Stimulated activated CD4-positive, alpha-beta T cell treated with anti-CD3 and anti-CD28 coated beads, Interleukin-15, amount 100 ng/mL, for 48 hours (primary cell): ENCODE measurements at regions not wholly inside any gene's neighbourhood (a gene's known extent, or its start where the extent isn't known, plus 50 kb on each side); places are given as distances from the start of the nearest gene placed in this dataset.
"Not testable (repeated sequence)": the region's sequence is repeated elsewhere in the genome, so short reads cannot be mapped to it uniquely, and the experiment has no call there.

Experiments used
- DNase-seq, 2 donors: peaks; one replicate each; pipeline ENCODE4 v3.0.0-alpha.2; 2020; ENCODE audit warnings: low read depth in 2 of 2

GRCh38 chr10:124324856-124325632, 93.7 kb downstream of the OAT start:
- no peak for DNase-seq

GRCh38 chr10:124324451-124324850, 94.3 kb downstream of the OAT start:
- no peak for DNase-seq

- no peak for DNase-seq
Measured at GRCh38 chr10:124323806-124324205, 94.9 kb downstream of the OAT start.

GRCh38 chr10:124323111-124323725, 95.5 kb downstream of the OAT start:
- no peak for DNase-seq

- DNase-seq = no peak
Measured at GRCh38 chr10:124322191-124322980, 96.3 kb downstream of the OAT start.

GRCh38 chr10:124321433-124322089, 97.2 kb downstream of the OAT start:
- no peak for DNase-seq

GRCh38 chr10:124320778-124321432, 97.8 kb downstream of the OAT start:
- DNase-seq = no peak

- DNase-seq = no peak
Measured at GRCh38 chr10:124319926-124320391, 98.8 kb downstream of the OAT start.

- DNase-seq = not testable (repeated sequence)
Measured at GRCh38 chr10:124319520-124319919, 99.2 kb downstream of the OAT start.

- no peak for DNase-seq
Measured at GRCh38 chr10:124318811-124319210, 99.9 kb downstream of the OAT start.

GRCh38 chr10:124318076-124318475, 100.6 kb downstream of the OAT start:
- DNase-seq = no peak

GRCh38 chr10:124316326-124316725, 102.4 kb downstream of the OAT start:
- no peak for DNase-seq

- no peak for DNase-seq
Measured at GRCh38 chr10:124315591-124316270, 103.0 kb downstream of the OAT start.

GRCh38 chr10:124313374-124313773, 105.3 kb downstream of the OAT start:
- DNase-seq = no peak

- no peak for DNase-seq
Measured at GRCh38 chr10:124308811-124309210, 109.9 kb downstream of the OAT start.

- DNase-seq = no peak
Measured at GRCh38 chr10:124308056-124308645, 110.6 kb downstream of the OAT start.

GRCh38 chr10:124307591-124307990, 111.1 kb downstream of the OAT start:
- DNase-seq = no peak

- no peak for DNase-seq
Measured at GRCh38 chr10:124306922-124307371, 111.8 kb downstream of the OAT start.

GRCh38 chr10:124306520-124306919, 112.2 kb downstream of the OAT start:
- DNase-seq = no peak

GRCh38 chr10:124305984-124306383, 112.7 kb downstream of the OAT start:
- DNase-seq = no peak
